PFSK-1 (cell line): ENCODE measurements at regions not wholly inside any gene's neighbourhood (a gene's known extent, or its start where the extent isn't known, plus 50 kb on each side); places are given as distances from the start of the nearest gene placed in this dataset.

Experiments used
- FOXP2 ChIP-seq: optimal IDR thresholded peaks from 2 replicates; pipeline ENCODE3; 2011; ENCODE audit warnings: borderline replicate concordance, control low read depth, inconsistent platforms; ENCODE audit not compliant: insufficient read depth; ENCODE audit errors: extremely low read length, extremely low read depth
- POLR2AphosphoS5 ChIP-seq: IDR thresholded peaks from 2 replicates; pipeline ENCODE4 v1.6.1; 2012; ENCODE audit warnings: low read depth, mild to moderate bottlenecking, control low read depth, low read length, moderate library complexity
- REST ChIP-seq, 2 experiments: IDR thresholded peaks; 2 replicates each; pipeline versions ENCODE4 v1.6.1 to v1.8.0; 2011 to 2012; ENCODE audit warnings: low read depth in 2 of 2, low read length in 2 of 2, control low read depth in 1 of 2, inconsistent platforms in 1 of 2, mild to moderate bottlenecking in 1 of 2, moderate library complexity in 1 of 2; ENCODE audit not compliant: insufficient read depth in 1 of 2
- SIN3A ChIP-seq: IDR thresholded peaks from 2 replicates; pipeline ENCODE4 v1.6.1; 2012; ENCODE audit warnings: mild to moderate bottlenecking, low read length, moderate library complexity, borderline replicate concordance; ENCODE audit not compliant: insufficient read depth
- TAF1 ChIP-seq: IDR thresholded peaks from 2 replicates; pipeline ENCODE4 v1.6.1; 2012; ENCODE audit warnings: low read length, control low read depth, borderline replicate concordance; ENCODE audit not compliant: insufficient read depth

- TF ChIP-seq REST (IDR thresholded peaks at IDR 0.05; ENCODE audit: insufficient read depth in 1 of 2, low read depth in 2 of 2, low read length in 2 of 2) (no peak), FOXP2 (no peak), POLR2AphosphoS5 (no peak), SIN3A (no peak), TAF1 (no peak)
These were observed 301.3 kb downstream of the LPIN1 start for GRCh38 chr2:12047761-12048160.

- TF ChIP-seq FOXP2 (no peak), TAF1 (no peak), REST (IDR thresholded peaks at IDR 0.05; ENCODE audit: insufficient read depth in 1 of 2, low read depth in 2 of 2, low read length in 2 of 2) (no peak), SIN3A (no peak), POLR2AphosphoS5 (no peak)
These were observed 302.1 kb downstream of the LPIN1 start for GRCh38 chr2:12048550-12048949.

GRCh38 chr2:12050396-12050795, 304.0 kb downstream of the LPIN1 start:
- TF ChIP-seq FOXP2 (no peak), POLR2AphosphoS5 (no peak), REST (IDR thresholded peaks at IDR 0.05; ENCODE audit: insufficient read depth in 1 of 2, low read depth in 2 of 2, low read length in 2 of 2) (0 out of 4 replicates have a peak, but pooled peaks of 1 of the 2 experiments have one; percentile 33), TAF1 (no peak), SIN3A (peak; percentile 46; the same call in 1 of the 2 replicates)

GRCh38 chr2:12051831-12052230, 305.4 kb downstream of the LPIN1 start:
- TF ChIP-seq FOXP2 (no peak), POLR2AphosphoS5 (no peak), TAF1 (no peak), REST (IDR thresholded peaks at IDR 0.05; ENCODE audit: insufficient read depth in 1 of 2, low read depth in 2 of 2, low read length in 2 of 2) (no peak), SIN3A (no peak)

- no peak for TF ChIP-seq REST (IDR thresholded peaks at IDR 0.05; ENCODE audit: insufficient read depth in 1 of 2, low read depth in 2 of 2, low read length in 2 of 2)
- no peak for TF ChIP-seq TAF1
- TF ChIP-seq POLR2AphosphoS5: no peak
- no peak for TF ChIP-seq FOXP2
- no peak for TF ChIP-seq SIN3A
These were observed 306.4 kb downstream of the LPIN1 start for GRCh38 chr2:12052796-12053195.
